ENCODE measurements at regions not wholly inside any gene's neighbourhood (a gene's known extent, or its start where the extent isn't known, plus 50 kb on each side); places are given as distances from the start of the nearest gene placed in this dataset.
A peak's percentile ranks its signal among the peaks of the same experiment; 100 is the strongest.

GRCh38 chr6:44034391-44034861 is 92.8 kb downstream of the MRPL14 start:
- Histone ChIP-seq H3K18ac (ENCODE audit: low read length) (no peak overlapping the region), H2AK5ac (ENCODE audit: low read length) (peak overlapping the region; percentile 57), H4K91ac (ENCODE audit: low read depth, low read length) (peak overlapping the region; percentile 25), H3K36me3 (ENCODE audit: control insufficient read depth in 1 of 2, insufficient read depth in 2 of 2, low read length in 2 of 2) (no peaks in the 10 kb centered on the region), H2BK120ac (ENCODE audit: insufficient read depth, low read length, poor library complexity) (no peak overlapping the region), H4K8ac (ENCODE audit: low read depth, low read length) (peak overlapping the region; percentile 61), H3K27ac (ENCODE audit: low read depth, low read length) (no peak overlapping the region), H3K27me3 (ENCODE audit: insufficient read depth, low read length) (peaks cover 3% of the 10 kb centered on the region), H2BK5ac (ENCODE audit: low read depth, low read length, poor library complexity) (no peak overlapping the region), H3K9ac (ENCODE audit: low read length) (no peak overlapping the region), H2BK12ac (ENCODE audit: low read length) (peak overlapping the region; percentile 67), H3K4me3 (ENCODE audit: low read depth, low read length) (no peak overlapping the region), H3K4me2 (ENCODE audit: low read length) (no peak overlapping the region), H4K12ac (ENCODE audit: low read depth, low read length) (no peak overlapping the region), H3K9me3 (ENCODE audit: insufficient read depth, low read depth, low read length) (peaks cover under 1% of the 10 kb centered on the region), H3K4me1 (ENCODE audit: control insufficient read depth in 1 of 2, insufficient read depth in 2 of 2, low read length in 2 of 2) (peaks cover 8 to 12% of the 10 kb centered on the region in 2 experiments), H3K23ac (ENCODE audit: low read length) (no peak overlapping the region), H3K79me1 (ENCODE audit: low read length) (peaks cover 7% of the 10 kb centered on the region), H3K79me2 (ENCODE audit: control insufficient read depth, insufficient read depth, low read length, poor library complexity) (peaks cover 2% of the 10 kb centered on the region), H3K4ac (ENCODE audit: low read depth, low read length) (peak overlapping the region; percentile 13), H3K14ac (ENCODE audit: low read length) (peak overlapping the region; percentile 52), H2AFZ (ENCODE audit: insufficient read depth, low read length, poor library complexity) (no peak overlapping the region)
- DNase-seq, result no peak
- WGBS (ENCODE audit: extremely low coverage, insufficient coverage, insufficient read length), result no CpG with 5 or more reads among the region's 4 CpGs

GRCh38 chr6:44030812-44031454 is 96.3 kb downstream of the MRPL14 start:
- Histone ChIP-seq H4K12ac (ENCODE audit: low read depth, low read length) (no peak overlapping the region), H3K9ac (ENCODE audit: low read length) (no peak overlapping the region), H2BK12ac (ENCODE audit: low read length) (no peak overlapping the region), H3K4ac (ENCODE audit: low read depth, low read length) (no peak overlapping the region), H3K23ac (ENCODE audit: low read length) (no peak overlapping the region), H2BK5ac (ENCODE audit: low read depth, low read length, poor library complexity) (no peak overlapping the region), H4K91ac (ENCODE audit: low read depth, low read length) (no peak overlapping the region), H3K4me1 (ENCODE audit: control insufficient read depth in 1 of 2, insufficient read depth in 2 of 2, low read length in 2 of 2) (peaks cover 8 to 12% of the 10 kb centered on the region in 2 experiments), H2AFZ (ENCODE audit: insufficient read depth, low read length, poor library complexity) (no peak overlapping the region), H3K14ac (ENCODE audit: low read length) (no peak overlapping the region), H2BK120ac (ENCODE audit: insufficient read depth, low read length, poor library complexity) (no peak overlapping the region), H3K79me2 (ENCODE audit: control insufficient read depth, insufficient read depth, low read length, poor library complexity) (peaks cover 2% of the 10 kb centered on the region), H4K8ac (ENCODE audit: low read depth, low read length) (no peak overlapping the region), H3K79me1 (ENCODE audit: low read length) (peaks cover 7% of the 10 kb centered on the region), H3K9me3 (ENCODE audit: insufficient read depth, low read depth, low read length) (no peaks in the 10 kb centered on the region), H3K27ac (ENCODE audit: low read depth, low read length) (no peak overlapping the region), H2AK5ac (ENCODE audit: low read length) (no peak overlapping the region), H3K36me3 (ENCODE audit: control insufficient read depth in 1 of 2, insufficient read depth in 2 of 2, low read length in 2 of 2) (no peaks in the 10 kb centered on the region), H3K27me3 (ENCODE audit: insufficient read depth, low read length) (peaks cover 5% of the 10 kb centered on the region), H3K4me3 (ENCODE audit: low read depth, low read length) (no peak overlapping the region), H3K4me2 (ENCODE audit: low read length) (no peak overlapping the region), H3K18ac (ENCODE audit: low read length) (no peak overlapping the region)
- no peak for DNase-seq
- WGBS (ENCODE audit: extremely low coverage, insufficient coverage, insufficient read length), result no CpG with 5 or more reads among the region's 7 CpGs

GRCh38 chr6:44029444-44030185 is 97.6 kb downstream of the MRPL14 start:
- no peaks in the 10 kb centered on the region for H3K9me3 ChIP-seq (ENCODE audit: insufficient read depth, low read depth, low read length)
- no peak overlapping the region for H3K23ac ChIP-seq (ENCODE audit: low read length)
- H3K4me1 ChIP-seq (ENCODE audit: control insufficient read depth in 1 of 2, insufficient read depth in 2 of 2, low read length in 2 of 2), result peaks cover 6% of the 10 kb centered on the region in 2 experiments
- H2BK120ac ChIP-seq (ENCODE audit: insufficient read depth, low read length, poor library complexity), result no peak overlapping the region
- H3K14ac ChIP-seq (ENCODE audit: low read length), result no peak overlapping the region
- no peak overlapping the region for H3K4me2 ChIP-seq (ENCODE audit: low read length)
- no peak overlapping the region for H2AFZ ChIP-seq (ENCODE audit: insufficient read depth, low read length, poor library complexity)
- H3K79me1 ChIP-seq (ENCODE audit: low read length), result peaks cover 5% of the 10 kb centered on the region
- no peak overlapping the region for H3K4me3 ChIP-seq (ENCODE audit: low read depth, low read length)
- no peak overlapping the region for H4K8ac ChIP-seq (ENCODE audit: low read depth, low read length)
- no peak for DNase-seq
- peaks cover 2% of the 10 kb centered on the region for H3K79me2 ChIP-seq (ENCODE audit: control insufficient read depth, insufficient read depth, low read length, poor library complexity)
- H3K18ac ChIP-seq (ENCODE audit: low read length), result no peak overlapping the region
- no peak overlapping the region for H4K12ac ChIP-seq (ENCODE audit: low read depth, low read length)
- no peak overlapping the region for H2BK12ac ChIP-seq (ENCODE audit: low read length)
- H3K9ac ChIP-seq (ENCODE audit: low read length), result no peak overlapping the region
- H2AK5ac ChIP-seq (ENCODE audit: low read length), result no peak overlapping the region
- H2BK5ac ChIP-seq (ENCODE audit: low read depth, low read length, poor library complexity), result no peak overlapping the region
- no peak overlapping the region for H3K27ac ChIP-seq (ENCODE audit: low read depth, low read length)
- H3K36me3 ChIP-seq (ENCODE audit: control insufficient read depth in 1 of 2, insufficient read depth in 2 of 2, low read length in 2 of 2), result no peaks in the 10 kb centered on the region
- no peak overlapping the region for H4K91ac ChIP-seq (ENCODE audit: low read depth, low read length)
- H3K4ac ChIP-seq (ENCODE audit: low read depth, low read length), result no peak overlapping the region
- peaks cover 5% of the 10 kb centered on the region for H3K27me3 ChIP-seq (ENCODE audit: insufficient read depth, low read length)
- WGBS (ENCODE audit: extremely low coverage, insufficient coverage, insufficient read length), result no CpG with 5 or more reads among the region's 4 CpGs

- Histone ChIP-seq H2BK120ac (ENCODE audit: insufficient read depth, low read length, poor library complexity) (no peak overlapping the region), H3K9me3 (ENCODE audit: insufficient read depth, low read depth, low read length) (no peaks in the 10 kb centered on the region), H2AFZ (ENCODE audit: insufficient read depth, low read length, poor library complexity) (no peak overlapping the region), H3K4me1 (ENCODE audit: control insufficient read depth in 1 of 2, insufficient read depth in 2 of 2, low read length in 2 of 2) (no peaks in the 10 kb centered on the region), H3K27me3 (ENCODE audit: insufficient read depth, low read length) (peaks cover 5% of the 10 kb centered on the region), H3K36me3 (ENCODE audit: control insufficient read depth in 1 of 2, insufficient read depth in 2 of 2, low read length in 2 of 2) (no peaks in the 10 kb centered on the region), H2BK5ac (ENCODE audit: low read depth, low read length, poor library complexity) (no peak overlapping the region), H2AK5ac (ENCODE audit: low read length) (no peak overlapping the region), H4K12ac (ENCODE audit: low read depth, low read length) (no peak overlapping the region), H3K4ac (ENCODE audit: low read depth, low read length) (no peak overlapping the region), H3K4me2 (ENCODE audit: low read length) (no peak overlapping the region), H4K8ac (ENCODE audit: low read depth, low read length) (no peak overlapping the region), H3K18ac (ENCODE audit: low read length) (no peak overlapping the region), H3K79me2 (ENCODE audit: control insufficient read depth, insufficient read depth, low read length, poor library complexity) (no peaks in the 10 kb centered on the region), H3K23ac (ENCODE audit: low read length) (no peak overlapping the region), H3K79me1 (ENCODE audit: low read length) (no peaks in the 10 kb centered on the region), H4K91ac (ENCODE audit: low read depth, low read length) (no peak overlapping the region), H3K4me3 (ENCODE audit: low read depth, low read length) (no peak overlapping the region), H3K9ac (ENCODE audit: low read length) (no peak overlapping the region), H3K14ac (ENCODE audit: low read length) (no peak overlapping the region), H3K27ac (ENCODE audit: low read depth, low read length) (no peak overlapping the region), H2BK12ac (ENCODE audit: low read length) (no peak overlapping the region)
- no peak for DNase-seq
- WGBS (ENCODE audit: extremely low coverage, insufficient coverage, insufficient read length), result no CpG with 5 or more reads among the region's 3 CpGs
These were observed 98.4 kb downstream of the MRPL14 start for GRCh38 chr6:44028789-44029310.

Measured in trophoblast cell (in vitro differentiated cells and primary cell).